Neutrophil (primary cell): ENCODE measurements at regions not wholly inside any gene's neighbourhood (a gene's known extent, or its start where the extent isn't known, plus 50 kb on each side); places are given as distances from the start of the nearest gene placed in this dataset.

ENCODE experiments used
- H3K27ac ChIP-seq: fragments of 200-600 bp; sonication (generic); 2 replicates; pipeline ENCODE4 v1.5.1; 2016; ENCODE audit warnings: mild to moderate bottlenecking, moderate library complexity
- H3K27me3 ChIP-seq: fragments of 200-600 bp; sonication (generic); 2 replicates; pipeline ENCODE4 v1.6.0; 2016; ENCODE audit warnings: mild to moderate bottlenecking
- H3K36me3 ChIP-seq: fragments of 200-600 bp; sonication (generic); 2 replicates; pipeline ENCODE4 v1.5.1; 2017
- H3K4me1 ChIP-seq, 2 experiments: fragments of 200-600 bp in 1 of 2; sonication (generic) in 1 of 2; 1 replicate in 1 of 2; 2 replicates in 1 of 2; pipeline versions ENCODE4 v1.5.1 to v1.6.1; 2013 to 2016; ENCODE audit warnings: low read depth in 1 of 2, low read length in 1 of 2, mild to moderate bottlenecking in 1 of 2, moderate library complexity in 1 of 2; ENCODE audit not compliant: control insufficient read depth in 1 of 2, insufficient read depth in 1 of 2
- H3K4me3 ChIP-seq, 2 experiments: fragments of 200-600 bp in 1 of 2; sonication (generic) in 1 of 2; 1 replicate in 1 of 2; 2 replicates in 1 of 2; pipeline ENCODE4 v1.5.1; 2013 to 2016; ENCODE audit warnings: low read depth in 1 of 2, low read length in 1 of 2, mild to moderate bottlenecking in 1 of 2, moderate library complexity in 1 of 2
- H3K9me3 ChIP-seq: fragments of 200-600 bp; sonication (generic); 2 replicates; pipeline ENCODE4 v1.5.1; 2016
- TF ChIP-seq, protein P1 (sequence below): fragments of 200-600 bp; sonication (generic); IDR thresholded peaks from 2 replicates; pipeline ENCODE4 v1.5.1; 2016; ENCODE audit warnings: antibody characterized with exemption

DNA sequence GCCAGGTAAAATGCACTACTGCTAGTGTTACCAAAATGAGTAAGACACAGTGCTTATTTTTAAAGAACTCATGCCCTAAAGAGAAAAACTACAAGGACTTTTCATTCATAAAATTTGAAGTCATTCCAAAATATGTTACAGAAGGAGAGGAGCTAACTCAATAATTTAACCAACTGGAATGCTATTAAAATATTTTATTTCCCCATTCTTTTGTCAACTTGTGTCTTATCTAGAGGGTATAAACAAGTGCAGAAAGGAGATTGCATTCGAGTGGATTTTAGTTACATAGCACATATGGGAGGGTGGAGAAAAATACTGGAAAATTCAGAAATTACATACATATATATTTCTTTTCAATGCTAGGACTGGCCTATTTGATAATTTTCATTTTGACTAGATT is 131.0 kb upstream of the IRS2 start:
- Histone ChIP-seq H3K9me3 (no peaks in the 10 kb centered on the region), H3K4me3 (no peak overlapping the region), H3K27ac (no peak overlapping the region), H3K4me1 (no peaks in the 10 kb centered on the region), H3K36me3 (no peaks in the 10 kb centered on the region), H3K27me3 (peaks cover 4% of the 10 kb centered on the region)
- TF ChIP-seq, protein P1, sequence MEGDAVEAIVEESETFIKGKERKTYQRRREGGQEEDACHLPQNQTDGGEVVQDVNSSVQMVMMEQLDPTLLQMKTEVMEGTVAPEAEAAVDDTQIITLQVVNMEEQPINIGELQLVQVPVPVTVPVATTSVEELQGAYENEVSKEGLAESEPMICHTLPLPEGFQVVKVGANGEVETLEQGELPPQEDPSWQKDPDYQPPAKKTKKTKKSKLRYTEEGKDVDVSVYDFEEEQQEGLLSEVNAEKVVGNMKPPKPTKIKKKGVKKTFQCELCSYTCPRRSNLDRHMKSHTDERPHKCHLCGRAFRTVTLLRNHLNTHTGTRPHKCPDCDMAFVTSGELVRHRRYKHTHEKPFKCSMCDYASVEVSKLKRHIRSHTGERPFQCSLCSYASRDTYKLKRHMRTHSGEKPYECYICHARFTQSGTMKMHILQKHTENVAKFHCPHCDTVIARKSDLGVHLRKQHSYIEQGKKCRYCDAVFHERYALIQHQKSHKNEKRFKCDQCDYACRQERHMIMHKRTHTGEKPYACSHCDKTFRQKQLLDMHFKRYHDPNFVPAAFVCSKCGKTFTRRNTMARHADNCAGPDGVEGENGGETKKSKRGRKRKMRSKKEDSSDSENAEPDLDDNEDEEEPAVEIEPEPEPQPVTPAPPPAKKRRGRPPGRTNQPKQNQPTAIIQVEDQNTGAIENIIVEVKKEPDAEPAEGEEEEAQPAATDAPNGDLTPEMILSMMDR: no peak

DNA sequence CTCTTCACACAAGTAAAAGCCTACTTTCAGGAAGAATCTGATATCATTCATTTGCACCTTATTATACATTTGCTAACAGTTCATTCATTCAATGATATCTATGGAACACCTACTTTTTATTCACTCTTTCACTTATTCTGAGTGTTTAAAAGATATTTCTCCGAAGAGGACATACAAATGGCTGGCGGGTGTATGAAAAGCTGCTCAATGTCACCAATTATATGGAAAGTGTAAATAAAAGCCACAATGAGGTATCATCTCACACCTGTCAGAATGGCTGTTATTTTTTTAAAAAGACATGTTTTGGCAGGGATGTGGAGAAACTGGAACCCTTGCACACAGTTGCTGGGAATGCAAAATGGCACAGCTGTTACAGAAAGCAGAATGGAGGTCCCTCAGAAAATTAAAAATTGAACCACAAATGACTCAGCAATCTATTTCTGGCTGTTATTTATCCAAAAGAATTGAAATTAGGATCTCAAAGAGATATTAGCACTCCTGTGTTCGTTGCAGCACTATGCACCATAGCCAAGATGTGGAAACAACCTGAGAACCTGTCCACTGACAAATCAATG is 127.6 kb upstream of the IRS2 start:
- no peaks in the 10 kb centered on the region for H3K9me3 ChIP-seq
- no peak overlapping the region for H3K4me3 ChIP-seq
- TF ChIP-seq, protein P1: no peak
- peaks cover 4% of the 10 kb centered on the region for H3K27me3 ChIP-seq
- no peaks in the 10 kb centered on the region for H3K4me1 ChIP-seq
- H3K36me3 ChIP-seq: no peaks in the 10 kb centered on the region
- H3K27ac ChIP-seq: no peak overlapping the region

DNA sequence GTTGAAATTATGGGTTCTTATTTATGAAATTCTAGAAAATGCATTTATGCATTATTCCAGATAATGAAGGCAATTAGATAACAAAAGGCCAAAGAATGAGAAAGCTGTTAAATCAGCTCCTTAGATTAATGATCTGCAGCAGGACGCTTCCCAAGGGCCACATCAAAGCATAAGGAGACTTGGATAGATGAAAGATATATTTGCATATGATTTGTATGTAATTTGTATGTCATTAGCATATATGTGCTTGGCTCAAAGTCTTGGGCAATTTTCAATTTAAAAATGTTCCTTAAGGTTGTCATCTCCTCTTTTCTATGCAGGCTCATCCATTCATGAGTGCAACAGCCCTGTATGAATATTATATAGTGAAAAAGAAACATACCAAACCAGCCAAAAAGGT is 126.8 kb upstream of the IRS2 start:
- no peaks in the 10 kb centered on the region for H3K4me1 ChIP-seq
- H3K27ac ChIP-seq: no peak overlapping the region
- H3K27me3 ChIP-seq: peaks cover 3% of the 10 kb centered on the region
- H3K9me3 ChIP-seq: no peaks in the 10 kb centered on the region
- TF ChIP-seq, protein P1: no peak
- H3K36me3 ChIP-seq: no peaks in the 10 kb centered on the region
- H3K4me3 ChIP-seq: no peak overlapping the region

DNA sequence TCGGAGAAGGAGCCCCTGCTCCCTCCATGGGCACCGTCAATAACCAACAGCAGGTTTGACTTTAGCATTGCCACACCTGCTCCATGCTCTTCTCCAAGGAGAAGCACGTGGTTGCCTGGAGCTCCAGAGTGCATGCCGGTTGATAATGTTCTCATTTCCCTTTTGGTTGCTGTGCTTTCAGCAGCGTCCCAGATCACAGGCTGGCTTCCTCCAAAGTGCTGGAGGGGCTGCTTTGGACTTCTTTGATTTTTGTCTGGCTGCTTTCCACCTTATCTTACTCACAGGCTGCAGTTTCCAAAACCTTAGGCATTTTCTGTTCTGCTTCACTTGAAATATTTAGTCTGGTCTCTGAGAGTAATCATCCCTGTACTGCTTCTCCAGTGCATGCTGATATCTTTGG is 123.8 kb upstream of the IRS2 start:
- no peaks in the 10 kb centered on the region for H3K36me3 ChIP-seq
- TF ChIP-seq, protein P1: no peak

DNA sequence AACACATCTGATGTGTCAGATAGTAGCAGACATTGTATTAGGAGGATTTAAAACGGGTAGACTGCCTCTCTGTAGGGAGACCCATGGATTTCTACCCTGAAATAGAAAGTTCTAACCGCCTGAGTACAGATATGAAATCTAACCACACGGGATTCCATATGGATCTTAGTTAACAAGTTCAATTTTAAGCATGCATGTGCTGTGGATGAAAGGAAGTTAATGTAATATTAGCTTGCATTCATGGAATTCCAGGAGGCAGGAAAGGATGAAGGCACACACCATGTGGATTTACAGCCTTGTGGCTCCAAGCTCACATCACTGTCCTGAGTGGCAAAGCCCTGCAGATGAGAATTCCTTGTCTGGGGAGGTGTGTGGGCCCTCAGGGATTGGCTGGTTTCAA is 120.6 kb upstream of the IRS2 start:
- H3K4me3 ChIP-seq: no peak overlapping the region
- TF ChIP-seq, protein P1: no peak
- no peaks in the 10 kb centered on the region for H3K4me1 ChIP-seq

More for the DNA sequence above, 123.8 kb upstream of the IRS2 start:
- Histone ChIP-seq H3K27ac (no peak overlapping the region), H3K4me1 (no peaks in the 10 kb centered on the region), H3K4me3 (no peak overlapping the region), H3K27me3 (no peaks in the 10 kb centered on the region), H3K9me3 (no peaks in the 10 kb centered on the region)

DNA sequence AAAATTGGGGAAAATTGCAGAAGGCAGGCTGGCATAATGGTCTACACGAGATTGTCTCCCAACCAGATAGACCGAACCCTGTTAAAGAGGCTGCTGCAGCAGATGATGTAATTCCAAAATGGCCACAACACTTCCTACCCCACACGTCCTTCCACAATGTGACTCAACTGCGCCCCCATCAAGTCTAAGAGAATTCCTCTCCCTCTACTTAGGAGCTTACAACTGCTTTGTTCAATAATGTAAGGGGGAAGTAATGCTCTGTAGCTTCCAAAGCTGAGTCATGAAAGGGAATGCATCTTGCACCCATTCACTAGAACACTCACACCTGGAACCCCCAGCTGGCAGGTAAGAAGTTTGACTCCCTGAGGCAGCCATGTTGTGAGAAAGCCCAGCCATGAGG is 117.8 kb upstream of the IRS2 start:
- H3K27ac ChIP-seq: no peak overlapping the region
- no peaks in the 10 kb centered on the region for H3K9me3 ChIP-seq
- H3K4me3 ChIP-seq: no peak overlapping the region
- H3K36me3 ChIP-seq: no peaks in the 10 kb centered on the region
- TF ChIP-seq, protein P1: no peak
- H3K4me1 ChIP-seq: no peaks in the 10 kb centered on the region
- peaks cover 4% of the 10 kb centered on the region for H3K27me3 ChIP-seq

More for the DNA sequence above, 120.6 kb upstream of the IRS2 start:
- H3K27ac ChIP-seq: no peak overlapping the region
- no peaks in the 10 kb centered on the region for H3K27me3 ChIP-seq
- no peaks in the 10 kb centered on the region for H3K9me3 ChIP-seq
- H3K36me3 ChIP-seq: no peaks in the 10 kb centered on the region
